ENCODE measurements at regions not wholly inside any gene's neighbourhood (a gene's known extent, or its start where the extent isn't known, plus 50 kb on each side); places are given as distances from the start of the nearest gene placed in this dataset.

GRCh38 chr1:232250838-232251237 lies 379.1 kb downstream of the SIPA1L2 start:
- TF ChIP-seq BACH1 (IDR thresholded peaks at IDR 0.05; ENCODE audit: low read length), result no peak
- no peak for TF ChIP-seq HDAC2 (IDR thresholded peaks at IDR 0.05; ENCODE audit: borderline replicate concordance in 1 of 2, low read depth in 2 of 2, low read length in 2 of 2)
- TF ChIP-seq TBP (IDR thresholded peaks at IDR 0.05; ENCODE audit: low read depth, low read length), result no peak
- no peak for TF ChIP-seq CREB1 (IDR thresholded peaks at IDR 0.05)
- TF ChIP-seq MAFK (IDR thresholded peaks at IDR 0.05; ENCODE audit: low read depth, low read length), result no peak
- TF ChIP-seq BCL11A (IDR thresholded peaks at IDR 0.05; ENCODE audit: low read depth in 2 of 2, low read length in 2 of 2), result no peak
- no peak for TF ChIP-seq NANOG (IDR thresholded peaks at IDR 0.05; ENCODE audit: insufficient read depth, low read depth, low read length, poor library complexity, severe bottlenecking)
- no peak for TF ChIP-seq TAF7 (optimal IDR thresholded peaks at IDR 0.05; ENCODE audit: borderline replicate concordance, low read depth, low read length)
- no peak for TF ChIP-seq CBX5 (IDR thresholded peaks at IDR 0.05; ENCODE audit: low read depth, low read length)
- TF ChIP-seq TEAD4 (IDR thresholded peaks at IDR 0.05; ENCODE audit: low read depth, low read length), result no peak
- TF ChIP-seq CHD2 (IDR thresholded peaks at IDR 0.05; ENCODE audit: low read length), result no peak
- TF ChIP-seq JUN (IDR thresholded peaks at IDR 0.05; ENCODE audit: low read depth, low read length), result no peak
- DNase-seq (ENCODE audit: low read depth in 1 of 2, low spot score in 2 of 2) (no peak), FAIRE-seq (no peak)
- no peaks in the 10 kb centered on the region for H4K20me1 ChIP-seq (replicated peaks in 1 of 2; ENCODE audit: control insufficient read depth in 1 of 2, insufficient read depth in 2 of 2, low read length in 2 of 2)
- CTCF ChIA-PET (ENCODE audit: partially characterized antibody), result interaction anchor here (1.4 kb wide), 1 partner anchor 134 kb away, joined by 3 read pairs; no protein-coding TSS in a partner anchor
- H4K91ac ChIP-seq (replicated peaks; ENCODE audit: insufficient read length, low read length), result no peak overlapping the region
- H3K18ac ChIP-seq (ENCODE audit: extremely low read depth, low read length), result no peak overlapping the region
- H3K23me2 ChIP-seq (ENCODE audit: low read depth, low read length), result no peaks in the 10 kb centered on the region
- peaks cover 18 to 62% (median 44%) of the 10 kb centered on the region in 4 experiments for H3K27me3 ChIP-seq (replicated peaks in 1 of 4; ENCODE audit: control insufficient read depth in 3 of 4, extremely low read depth in 1 of 4, insufficient read depth in 3 of 4, low read length in 3 of 4)
- H2AK5ac ChIP-seq (ENCODE audit: low read depth, low read length), result no peak overlapping the region
- no peak overlapping the region for H2BK20ac ChIP-seq (ENCODE audit: low read length)
- H3K14ac ChIP-seq (ENCODE audit: insufficient read length), result no peak overlapping the region
- POLR2A ChIA-PET (ENCODE audit: partially characterized antibody), result interaction anchor here (0.5 to 1.2 kb wide), 2 partner anchors 10 to 14 kb away, joined by 3 read pairs; no protein-coding TSS in a partner anchor
- H3K4ac ChIP-seq (replicated peaks; ENCODE audit: insufficient read length, low read depth, low read length), result no peak overlapping the region
- no peak overlapping the region for H3K56ac ChIP-seq (replicated peaks; ENCODE audit: insufficient read length, low read depth, low read length)
- H3K23ac ChIP-seq (ENCODE audit: insufficient read length), result no peak overlapping the region
- H2AFZ ChIP-seq (ENCODE audit: low read length), result no peak overlapping the region
- no peak overlapping the region for H2BK12ac ChIP-seq (ENCODE audit: low read depth, low read length)
- H4K8ac ChIP-seq (ENCODE audit: extremely low read depth, insufficient read depth, low read length), result no peak overlapping the region
- H3K4me3 ChIP-seq (ENCODE audit: extremely low read depth in 1 of 4, insufficient read depth in 2 of 4, low read depth in 3 of 4, low read length in 4 of 4), result no peak overlapping the region
- H3K79me1 ChIP-seq (ENCODE audit: low read depth, low read length), result no peaks in the 10 kb centered on the region
- no peaks in the 10 kb centered on the region for H3K79me2 ChIP-seq (ENCODE audit: control insufficient read depth in 1 of 2, insufficient read depth in 2 of 2, low read length in 2 of 2)
- 77% methylated on average over 3 of the region's 3 CpGs; no CpG with 5 or more reads in 1 of the 2 experiments for WGBS, 2 experiments (ENCODE audit: extremely low coverage in 1 of 2, insufficient coverage in 1 of 2, insufficient read length in 1 of 2, insufficient replicate concordance in 2 of 2, low coverage in 1 of 2, low lambda C conversion rate in 2 of 2, missing lambda C conversion rate in 1 of 2)
- H3K27ac ChIP-seq (ENCODE audit: low read depth, low read length), result no peak overlapping the region
- H2BK5ac ChIP-seq (ENCODE audit: low read depth, low read length), result no peak overlapping the region
- H3K36me3 ChIP-seq (ENCODE audit: control insufficient read depth in 2 of 4, insufficient read depth in 4 of 4, low read length in 3 of 4), result no peaks in the 10 kb centered on the region
- H3K9ac ChIP-seq (replicated peaks in 1 of 4; ENCODE audit: extremely low read depth in 1 of 4, low read depth in 3 of 4, low read length in 3 of 4), result no peak overlapping the region
- H4K5ac ChIP-seq (ENCODE audit: insufficient read length, low read depth, low read length), result no peak overlapping the region
- no peak overlapping the region for H3K4me2 ChIP-seq (ENCODE audit: insufficient read depth in 1 of 2, low read depth in 2 of 2, low read length in 2 of 2)
- no peaks in the 10 kb centered on the region for H3K9me3 ChIP-seq (ENCODE audit: insufficient read depth in 2 of 2, low read depth in 1 of 2, low read length in 1 of 2)
- H2BK120ac ChIP-seq (replicated peaks; ENCODE audit: low read depth, low read length), result no peak overlapping the region
- no peak overlapping the region for H2BK15ac ChIP-seq (ENCODE audit: low read length)
- peaks cover 1 to 8% (median 3%) of the 10 kb centered on the region in 4 experiments; a peak in 2 of 7 replicates for H3K4me1 ChIP-seq (replicated peaks in 1 of 4; ENCODE audit: control insufficient read depth in 3 of 4, insufficient read depth in 4 of 4, low read length in 3 of 4)

Measured in H1 (cell line).